Left lung (tissue), 4 donors: ENCODE measurements at regions not wholly inside any gene's neighbourhood (a gene's known extent, or its start where the extent isn't known, plus 50 kb on each side); places are given as distances from the start of the nearest gene placed in this dataset.

Source experiments
- ATAC-seq: fragments of 200-7000 bp; cut with Tn5 transposase; one replicate; pipeline ENCODE4 v1.9.1; 2020; ENCODE audit warnings: moderate library complexity
- DNase-seq, 4 donors: peaks; one replicate each; pipeline ENCODE4 v3.0.0-alpha.2; 2013 to 2020
- H3K27ac ChIP-seq, 2 donors: fragments of 200-600 bp; sonication (generic) in 1 of 2; one replicate each; pipeline versions ENCODE4 v1.5.0 to v1.8.0; 2020 to 2021
- H3K27me3 ChIP-seq, 2 donors: fragments of 200-600 bp; sonication (generic) in 1 of 2; one replicate each; pipeline versions ENCODE4 v1.5.0 to v1.8.0; 2020 to 2021
- H3K36me3 ChIP-seq, 2 donors: fragments of 200-600 bp; sonication (generic) in 1 of 2; one replicate each; pipeline versions ENCODE4 v1.5.0 to v1.8.0; 2020 to 2021
- H3K4me1 ChIP-seq, 2 donors: fragments of 200-600 bp; one replicate each; pipeline ENCODE4 v1.8.0; 2021
- H3K4me3 ChIP-seq, 2 donors: fragments of 200-600 bp; sonication (generic) in 1 of 2; one replicate each; pipeline versions ENCODE4 v1.5.0 to v1.8.0; 2020 to 2021; ENCODE audit warnings: mild to moderate bottlenecking in 1 of 2
- H3K9me3 ChIP-seq, 2 donors: fragments of 200-600 bp; sonication (generic) in 1 of 2; one replicate each; pipeline versions ENCODE4 v1.5.0 to v1.8.0; 2020 to 2021
- intact Hi-C, 2 donors: fragments of 100-400 bp; cut with DNase I; formaldehyde crosslinking; loops; one replicate each; pipeline versions ENCODE4 v1.11.2 to v1.14.2; 2022
- TF ChIP-seq, protein P1 (sequence below), 2 donors: fragments of 200-600 bp; sonication (generic) in 1 of 2; IDR thresholded peaks; one replicate each; pipeline versions ENCODE4 v1.5.0 to v1.8.0; 2021; ENCODE audit warnings: antibody characterized with exemption in 2 of 2
- donor health status: DM: no; HTN: yes; CAD: no.
- donor health status: DM: no; HTN: no; CAD: no.

DNA sequence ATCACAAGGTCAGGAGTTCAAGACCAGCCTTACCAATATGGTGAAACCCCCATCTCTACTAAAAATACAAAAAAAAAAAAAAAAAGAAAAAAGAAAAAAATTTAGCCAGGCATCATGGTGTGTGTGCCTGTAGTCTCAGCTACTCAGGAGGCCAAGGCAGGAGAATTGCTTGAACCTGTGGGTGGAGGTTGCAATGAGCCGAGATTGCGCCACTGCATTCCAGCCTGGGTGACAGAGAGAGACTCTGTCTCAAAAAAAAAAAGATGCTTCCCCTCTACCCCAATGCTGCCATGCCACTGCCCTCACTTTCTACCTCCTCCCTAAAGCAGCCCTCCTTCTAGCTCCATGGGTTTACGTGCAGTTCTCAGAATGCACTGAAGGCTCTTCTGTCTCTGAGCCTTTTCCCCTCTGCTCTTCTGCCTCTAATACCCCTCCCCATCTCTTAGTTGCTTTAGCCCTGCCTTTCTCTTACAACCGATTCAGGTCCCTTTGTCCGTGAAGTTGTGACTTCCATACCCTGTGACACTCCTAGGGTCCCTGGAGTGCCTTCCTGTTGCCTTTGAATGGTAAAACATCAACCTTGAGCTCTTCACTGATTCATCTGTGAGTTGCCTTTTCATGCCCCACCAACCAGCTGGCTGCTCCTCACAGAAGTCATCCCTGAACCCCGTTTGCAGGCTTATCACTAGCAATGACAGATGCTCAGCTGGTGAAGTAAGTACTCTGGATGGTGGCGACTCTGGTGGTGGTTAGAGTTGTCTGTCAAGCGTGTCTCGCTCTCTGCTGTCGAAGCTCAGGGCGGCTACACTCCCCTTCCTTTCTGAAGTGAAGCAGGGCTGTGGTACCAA lies 234.9 kb downstream of the RHOU start:
- H3K4me3 ChIP-seq, result no peak overlapping the region
- ATAC-seq (no peak), DNase-seq (no peak)
- H3K27me3 ChIP-seq, result no peaks in the 10 kb centered on the region
- no peaks in the 10 kb centered on the region for H3K4me1 ChIP-seq
- TF ChIP-seq, protein P1, sequence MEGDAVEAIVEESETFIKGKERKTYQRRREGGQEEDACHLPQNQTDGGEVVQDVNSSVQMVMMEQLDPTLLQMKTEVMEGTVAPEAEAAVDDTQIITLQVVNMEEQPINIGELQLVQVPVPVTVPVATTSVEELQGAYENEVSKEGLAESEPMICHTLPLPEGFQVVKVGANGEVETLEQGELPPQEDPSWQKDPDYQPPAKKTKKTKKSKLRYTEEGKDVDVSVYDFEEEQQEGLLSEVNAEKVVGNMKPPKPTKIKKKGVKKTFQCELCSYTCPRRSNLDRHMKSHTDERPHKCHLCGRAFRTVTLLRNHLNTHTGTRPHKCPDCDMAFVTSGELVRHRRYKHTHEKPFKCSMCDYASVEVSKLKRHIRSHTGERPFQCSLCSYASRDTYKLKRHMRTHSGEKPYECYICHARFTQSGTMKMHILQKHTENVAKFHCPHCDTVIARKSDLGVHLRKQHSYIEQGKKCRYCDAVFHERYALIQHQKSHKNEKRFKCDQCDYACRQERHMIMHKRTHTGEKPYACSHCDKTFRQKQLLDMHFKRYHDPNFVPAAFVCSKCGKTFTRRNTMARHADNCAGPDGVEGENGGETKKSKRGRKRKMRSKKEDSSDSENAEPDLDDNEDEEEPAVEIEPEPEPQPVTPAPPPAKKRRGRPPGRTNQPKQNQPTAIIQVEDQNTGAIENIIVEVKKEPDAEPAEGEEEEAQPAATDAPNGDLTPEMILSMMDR (IDR thresholded peaks at IDR 0.05), result no peak
- no peaks in the 10 kb centered on the region for H3K9me3 ChIP-seq
- intact Hi-C loops, result no loop called here
- H3K27ac ChIP-seq, result no peak overlapping the region
- H3K36me3 ChIP-seq, result no peaks in the 10 kb centered on the region

DNA sequence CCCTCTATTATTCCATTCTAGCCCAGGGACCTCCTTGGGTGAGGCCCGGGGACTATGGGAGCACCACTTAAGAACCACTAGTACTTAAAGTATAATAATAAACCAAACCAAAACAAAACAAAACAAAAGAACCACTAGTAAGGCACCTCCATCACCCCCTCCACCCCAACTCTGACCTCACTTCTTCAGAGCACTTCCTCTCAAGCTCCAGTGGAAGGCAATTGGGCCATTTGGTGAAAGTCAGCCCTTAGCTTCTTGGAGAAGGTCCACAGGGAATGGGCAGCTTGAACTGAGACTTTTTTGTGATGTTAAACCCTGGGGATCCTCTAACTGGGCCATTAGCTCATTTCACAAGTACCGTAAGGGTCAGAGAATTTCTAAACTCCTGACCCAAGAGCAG lies 237.3 kb downstream of the RHOU start:
- DNase-seq (no peak), ATAC-seq (no peak)
- Histone ChIP-seq H3K27ac (no peak overlapping the region), H3K4me3 (no peak overlapping the region), H3K27me3 (no peaks in the 10 kb centered on the region), H3K4me1 (no peaks in the 10 kb centered on the region), H3K36me3 (no peaks in the 10 kb centered on the region), H3K9me3 (no peaks in the 10 kb centered on the region)
- TF ChIP-seq, protein P1 (IDR thresholded peaks at IDR 0.05), result no peak
- intact Hi-C loops, result no loop called here

DNA sequence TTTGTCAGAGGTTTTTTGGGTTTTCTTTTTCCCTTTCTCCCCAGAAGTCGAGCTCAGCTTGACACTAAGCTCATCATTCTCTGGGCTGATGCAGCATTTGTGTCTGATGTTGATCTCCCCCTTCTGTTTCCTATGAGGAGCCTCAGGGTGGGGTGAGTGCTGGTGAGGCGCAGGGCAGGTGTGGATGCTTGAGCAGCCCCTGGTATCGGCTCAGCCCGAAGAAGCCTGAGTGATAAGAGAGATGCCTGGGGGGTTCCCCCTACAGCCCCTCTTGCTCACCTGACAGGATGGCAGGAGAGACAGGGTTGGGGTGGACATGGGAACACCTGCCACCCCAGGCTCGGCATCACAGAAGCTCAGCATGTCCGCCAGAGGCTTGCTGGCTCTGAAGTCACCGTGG lies 239.0 kb downstream of the RHOU start:
- Histone ChIP-seq H3K27ac (no peak overlapping the region), H3K36me3 (no peaks in the 10 kb centered on the region), H3K9me3 (no peaks in the 10 kb centered on the region), H3K4me1 (peaks cover 4 to 10% of the 10 kb centered on the region in 2 donors), H3K27me3 (no peaks in the 10 kb centered on the region), H3K4me3 (no peak overlapping the region)
- TF ChIP-seq, protein P1 (IDR thresholded peaks at IDR 0.05), result no peak
- no peak for DNase-seq
- intact Hi-C loops, result no loop called here
- no peak for ATAC-seq

DNA sequence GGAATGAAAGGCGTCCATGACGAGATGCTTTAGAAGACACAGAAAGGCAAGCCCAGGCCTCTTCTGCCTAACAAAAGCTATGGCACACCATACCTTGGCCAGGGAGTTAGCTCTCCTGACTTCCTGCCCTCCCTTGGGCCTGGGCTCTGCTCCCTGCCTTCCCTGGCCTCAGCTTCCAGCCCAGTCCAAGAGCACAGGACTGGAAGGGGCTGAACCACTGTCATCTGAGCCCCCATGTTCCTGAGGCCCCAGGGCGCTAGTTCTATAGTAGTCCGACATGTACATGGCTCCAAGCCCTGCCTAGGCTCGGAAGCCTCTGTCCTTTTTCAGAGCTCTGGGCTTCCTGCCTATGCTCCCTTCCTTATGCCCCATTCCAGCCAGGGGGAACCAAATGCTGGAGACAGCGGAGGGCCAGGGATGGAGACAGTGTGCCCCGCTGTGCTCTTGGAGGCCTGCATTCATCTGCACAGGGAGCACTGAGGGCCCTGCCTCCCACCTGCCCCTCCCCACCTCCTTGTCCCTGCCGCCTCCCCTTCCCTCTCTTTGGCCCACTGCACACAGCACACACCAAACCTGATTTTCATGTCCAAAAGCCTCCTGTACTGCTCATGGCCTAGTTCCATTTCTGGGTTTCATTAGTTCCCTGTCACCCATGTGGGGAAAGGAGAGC lies 240.1 kb downstream of the RHOU start:
- TF ChIP-seq, protein P1 (IDR thresholded peaks at IDR 0.05), result no peak
- DNase-seq, result no peak
- Histone ChIP-seq H3K9me3 (no peaks in the 10 kb centered on the region), H3K36me3 (no peaks in the 10 kb centered on the region), H3K27ac (no peak overlapping the region), H3K4me1 (peaks cover 4 to 13% of the 10 kb centered on the region in 2 donors), H3K27me3 (no peaks in the 10 kb centered on the region), H3K4me3 (no peak overlapping the region)
- intact Hi-C loops, result no loop called here
- ATAC-seq, result no peak

DNA sequence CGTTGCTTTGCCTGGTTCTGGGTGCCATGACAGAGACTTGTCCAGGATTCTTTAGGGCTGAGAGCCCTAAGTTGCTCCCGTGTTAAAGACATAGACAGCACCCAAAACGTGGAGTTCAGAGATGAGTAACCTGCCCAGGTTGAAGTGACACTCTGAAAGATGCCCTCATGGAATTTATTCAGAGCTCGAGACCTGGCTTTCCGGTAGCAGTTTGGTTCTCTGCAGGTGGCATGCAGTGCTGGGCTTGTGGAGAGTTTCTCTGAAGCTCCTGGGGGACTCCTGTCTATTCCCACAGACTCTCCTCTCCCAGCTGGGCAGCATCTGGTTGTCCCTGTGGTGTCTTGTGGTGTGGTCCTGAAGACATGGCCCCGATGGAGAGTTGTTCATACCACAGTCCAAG lies 241.0 kb downstream of the RHOU start:
- H3K27ac ChIP-seq, result no peak overlapping the region
- no peak for DNase-seq
- intact Hi-C loops, result no loop called here

More for the DNA sequence above, 241.0 kb downstream of the RHOU start:
- Histone ChIP-seq H3K4me3 (no peak overlapping the region), H3K36me3 (no peaks in the 10 kb centered on the region), H3K4me1 (peaks cover 4 to 13% of the 10 kb centered on the region in 2 donors), H3K27me3 (no peaks in the 10 kb centered on the region), H3K9me3 (no peaks in the 10 kb centered on the region)
- ATAC-seq, result no peak
- TF ChIP-seq, protein P1 (IDR thresholded peaks at IDR 0.05), result no peak
